ENCODE measurements at regions not wholly inside any gene's neighbourhood (a gene's known extent, or its start where the extent isn't known, plus 50 kb on each side); places are given as distances from the start of the nearest gene placed in this dataset.
A peak's percentile ranks its signal among the peaks of the same experiment; 100 is the strongest.

- peak; percentile 61 for DNase-seq (ENCODE audit: low read depth)
Observed at GRCh38 chr6:1482381-1483166, 93.2 kb downstream of the FOXF2 start.

GRCh38 chr6:1485678-1486077 lies 96.3 kb downstream of the FOXF2 start:
- DNase-seq (ENCODE audit: low read depth) = peak; percentile 90

- no peak for DNase-seq (ENCODE audit: low read depth)
Observed at GRCh38 chr6:1486387-1486786, 97.0 kb downstream of the FOXF2 start.

- no peak for DNase-seq (ENCODE audit: low read depth)
Observed at GRCh38 chr6:1487239-1487638, 97.9 kb downstream of the FOXF2 start.

GRCh38 chr6:1491025-1491424 lies 101.6 kb downstream of the FOXF2 start:
- DNase-seq (ENCODE audit: low read depth) = no peak

- DNase-seq (ENCODE audit: low read depth) = no peak
Observed at GRCh38 chr6:1491591-1492319, 102.4 kb downstream of the FOXF2 start.

- DNase-seq (ENCODE audit: low read depth) = no peak
Observed at GRCh38 chr6:1494671-1495070, 105.3 kb downstream of the FOXF2 start.

- no peak for DNase-seq (ENCODE audit: low read depth)
Observed at GRCh38 chr6:1495344-1495743, 106.0 kb downstream of the FOXF2 start.

- DNase-seq (ENCODE audit: low read depth) = no peak
Observed at GRCh38 chr6:1496092-1496491, 106.7 kb downstream of the FOXF2 start.

- DNase-seq (ENCODE audit: low read depth) = no peak
Observed at GRCh38 chr6:1496836-1497760, 107.7 kb downstream of the FOXF2 start.

GRCh38 chr6:1497761-1498105 lies 108.4 kb downstream of the FOXF2 start:
- no peak for DNase-seq (ENCODE audit: low read depth)

- DNase-seq (ENCODE audit: low read depth) = peak; percentile 43
Observed at GRCh38 chr6:1498491-1499113, 109.2 kb downstream of the FOXF2 start.

- no peak for DNase-seq (ENCODE audit: low read depth)
Observed at GRCh38 chr6:1499777-1500176, 109.9 kb upstream of the FOXC1 start.

- DNase-seq (ENCODE audit: low read depth) = no peak
Observed at GRCh38 chr6:1500913-1501312, 108.8 kb upstream of the FOXC1 start.

GRCh38 chr6:1502041-1502440 lies 107.7 kb upstream of the FOXC1 start:
- DNase-seq (ENCODE audit: low read depth) = no peak

GRCh38 chr6:1503811-1504210 lies 105.9 kb upstream of the FOXC1 start:
- DNase-seq (ENCODE audit: low read depth) = no peak

- DNase-seq (ENCODE audit: low read depth) = no peak
Observed at GRCh38 chr6:1504465-1504864, 105.2 kb upstream of the FOXC1 start.

- no peak for DNase-seq (ENCODE audit: low read depth)
Observed at GRCh38 chr6:1507251-1507650, 102.5 kb upstream of the FOXC1 start.

GRCh38 chr6:1509241-1509640 lies 100.5 kb upstream of the FOXC1 start:
- DNase-seq (ENCODE audit: low read depth) = no peak

- no peak for DNase-seq (ENCODE audit: low read depth)
Observed at GRCh38 chr6:1510239-1510638, 99.5 kb upstream of the FOXC1 start.

- DNase-seq (ENCODE audit: low read depth) = peak; percentile 26
Observed at GRCh38 chr6:1513215-1513780, 96.4 kb upstream of the FOXC1 start.

Measured in HT1080 (cell line).